Fibroblast of lung (primary cell): ENCODE measurements at regions not wholly inside any gene's neighbourhood (a gene's known extent, or its start where the extent isn't known, plus 50 kb on each side); places are given as distances from the start of the nearest gene placed in this dataset.

ENCODE experiments used
- DNase-seq, 2 donors: peaks; one replicate each; pipeline versions ENCODE4 v3.0.0 to v3.0.0-alpha.2; 2010; ENCODE audit warnings: low read depth in 2 of 2
- H2AFZ ChIP-seq: 2 replicates; pipeline ENCODE4 v1.5.1; 2012; ENCODE audit warnings: low read length, control low read depth, inconsistent platforms
- H3K27ac ChIP-seq: 2 replicates; pipeline ENCODE4 v1.5.1; 2011; ENCODE audit warnings: low read length, control low read depth; ENCODE audit not compliant: insufficient read depth
- H3K27me3 ChIP-seq: 2 replicates; pipeline ENCODE4 v1.5.1; 2011; ENCODE audit warnings: mild to moderate bottlenecking, low read length; ENCODE audit not compliant: control insufficient read depth, insufficient read depth
- H3K36me3 ChIP-seq: 2 replicates; pipeline ENCODE4 v1.5.1; 2011; ENCODE audit warnings: low read length; ENCODE audit not compliant: control insufficient read depth, insufficient read depth
- H3K4me1 ChIP-seq: 2 replicates; pipeline ENCODE4 v1.5.1; 2011; ENCODE audit warnings: low read length; ENCODE audit not compliant: control insufficient read depth, insufficient read depth; ENCODE audit errors: extremely low read depth
- H3K4me2 ChIP-seq: 2 replicates; pipeline ENCODE4 v1.5.1; 2011; ENCODE audit warnings: low read length, control low read depth; ENCODE audit not compliant: insufficient read depth; ENCODE audit errors: extremely low read depth
- H3K4me3 ChIP-seq, 4 experiments: fragments of 200-600 bp in 1 of 4; sonication (generic) in 1 of 4; replicated peaks in 1 of 4; 2 replicates each; pipeline ENCODE4 v1.5.1; 2011 to 2016; ENCODE audit warnings: low read length in 4 of 4, low read depth in 3 of 4, mild to moderate bottlenecking in 3 of 4, control low read depth in 2 of 4, inconsistent platforms in 1 of 4, mixed read lengths in 1 of 4; ENCODE audit not compliant: insufficient read depth in 1 of 4; ENCODE audit errors: control extremely low read depth in 1 of 4
- H3K79me2 ChIP-seq: 2 replicates; pipeline ENCODE4 v1.5.1; 2012; ENCODE audit warnings: mild to moderate bottlenecking, low read length, inconsistent platforms; ENCODE audit not compliant: control insufficient read depth, insufficient read depth
- H3K9ac ChIP-seq: 2 replicates; pipeline ENCODE4 v1.5.1; 2011; ENCODE audit warnings: mild to moderate bottlenecking, low read length, control low read depth; ENCODE audit not compliant: insufficient read depth
- H3K9me3 ChIP-seq: 2 replicates; pipeline ENCODE4 v1.5.1; 2012; ENCODE audit warnings: low read depth, low read length; ENCODE audit not compliant: control insufficient read depth, insufficient read depth
- H4K20me1 ChIP-seq: 2 replicates; pipeline ENCODE4 v1.5.1; 2011; ENCODE audit warnings: low read length; ENCODE audit not compliant: control insufficient read depth, insufficient read depth; ENCODE audit errors: extremely low read depth
- EZH2 ChIP-seq: IDR thresholded peaks from 2 replicates; pipeline ENCODE4 v1.5.1; 2012; ENCODE audit warnings: low read length, control low read depth, mild to moderate bottlenecking; ENCODE audit errors: missing control alignments
- TF ChIP-seq, protein P1 (sequence below), 2 donors: IDR thresholded peaks in 1 of 2; conservative IDR thresholded peaks in 1 of 2; 1 replicate in 1 of 2; 2 replicates in 1 of 2; pipeline ENCODE4 v1.5.1; 2011 to 2012; ENCODE audit warnings: low read length in 2 of 2, control low read depth in 1 of 2, inconsistent platforms in 1 of 2, low read depth in 1 of 2, mild to moderate bottlenecking in 1 of 2

DNA sequence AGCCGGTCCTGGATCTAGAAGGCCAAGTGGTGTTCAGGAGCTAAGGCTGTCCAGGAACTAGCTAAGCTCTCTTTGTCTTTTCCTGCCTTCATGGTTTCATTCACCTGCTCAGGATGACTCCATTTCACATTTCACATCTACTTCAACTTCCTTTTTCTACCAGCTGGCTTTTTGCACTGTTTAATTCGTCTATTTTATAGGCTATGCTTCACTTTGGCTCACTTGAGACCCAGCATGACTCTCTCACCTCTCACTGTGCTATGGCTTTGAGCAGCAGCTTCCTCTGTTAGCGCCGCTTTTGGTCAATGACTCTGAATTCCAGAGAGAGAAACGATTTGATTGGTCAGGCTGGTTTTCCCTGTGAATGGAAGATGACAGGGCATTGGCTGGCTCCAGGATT is 213.5 kb upstream of the CLNK start:
- Histone ChIP-seq H3K36me3 (no peaks in the 10 kb centered on the region), H3K79me2 (no peaks in the 10 kb centered on the region), H4K20me1 (no peaks in the 10 kb centered on the region), H3K9ac (no peak overlapping the region), H3K27me3 (no peaks in the 10 kb centered on the region), H3K4me1 (no peaks in the 10 kb centered on the region), H3K9me3 (no peaks in the 10 kb centered on the region), H2AFZ (no peak overlapping the region), H3K4me2 (no peak overlapping the region), H3K27ac (no peak overlapping the region), H3K4me3 (no peak overlapping the region)
- DNase-seq, result no peak
- TF ChIP-seq, protein P1, sequence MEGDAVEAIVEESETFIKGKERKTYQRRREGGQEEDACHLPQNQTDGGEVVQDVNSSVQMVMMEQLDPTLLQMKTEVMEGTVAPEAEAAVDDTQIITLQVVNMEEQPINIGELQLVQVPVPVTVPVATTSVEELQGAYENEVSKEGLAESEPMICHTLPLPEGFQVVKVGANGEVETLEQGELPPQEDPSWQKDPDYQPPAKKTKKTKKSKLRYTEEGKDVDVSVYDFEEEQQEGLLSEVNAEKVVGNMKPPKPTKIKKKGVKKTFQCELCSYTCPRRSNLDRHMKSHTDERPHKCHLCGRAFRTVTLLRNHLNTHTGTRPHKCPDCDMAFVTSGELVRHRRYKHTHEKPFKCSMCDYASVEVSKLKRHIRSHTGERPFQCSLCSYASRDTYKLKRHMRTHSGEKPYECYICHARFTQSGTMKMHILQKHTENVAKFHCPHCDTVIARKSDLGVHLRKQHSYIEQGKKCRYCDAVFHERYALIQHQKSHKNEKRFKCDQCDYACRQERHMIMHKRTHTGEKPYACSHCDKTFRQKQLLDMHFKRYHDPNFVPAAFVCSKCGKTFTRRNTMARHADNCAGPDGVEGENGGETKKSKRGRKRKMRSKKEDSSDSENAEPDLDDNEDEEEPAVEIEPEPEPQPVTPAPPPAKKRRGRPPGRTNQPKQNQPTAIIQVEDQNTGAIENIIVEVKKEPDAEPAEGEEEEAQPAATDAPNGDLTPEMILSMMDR (conservative IDR thresholded peaks at IDR 0.05 in 1 of 2, IDR thresholded peaks at IDR 0.05 in 1 of 2; ENCODE audit: low read depth in 1 of 2, low read length in 2 of 2), result no peak

DNA sequence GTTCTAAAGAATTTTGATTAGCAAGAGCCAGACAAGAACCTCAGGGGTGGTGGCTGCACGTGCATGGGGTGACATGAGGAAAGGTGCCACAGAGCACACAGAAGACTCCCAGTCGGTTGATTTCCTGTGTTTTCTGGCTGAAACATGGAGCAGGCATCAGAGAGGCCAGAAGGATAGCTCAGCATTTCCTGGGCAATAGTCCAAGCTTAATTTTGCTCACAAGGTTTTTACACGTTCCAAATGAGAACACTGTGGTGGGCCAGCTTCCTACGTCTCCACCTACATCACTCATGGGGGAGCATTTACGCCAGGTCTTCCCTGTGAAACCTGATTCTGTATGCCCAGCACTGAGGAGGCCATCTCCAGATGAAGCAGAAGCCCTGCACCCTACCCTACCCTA is 212.5 kb upstream of the CLNK start:
- Histone ChIP-seq H3K36me3 (no peaks in the 10 kb centered on the region), H3K27ac (no peak overlapping the region), H2AFZ (no peak overlapping the region), H3K79me2 (no peaks in the 10 kb centered on the region), H3K9ac (no peak overlapping the region), H3K9me3 (no peaks in the 10 kb centered on the region), H3K27me3 (no peaks in the 10 kb centered on the region), H3K4me2 (no peak overlapping the region), H4K20me1 (no peaks in the 10 kb centered on the region), H3K4me3 (no peak overlapping the region), H3K4me1 (no peaks in the 10 kb centered on the region)
- TF ChIP-seq, protein P1 (conservative IDR thresholded peaks at IDR 0.05 in 1 of 2, IDR thresholded peaks at IDR 0.05 in 1 of 2; ENCODE audit: low read depth in 1 of 2, low read length in 2 of 2), result no peak
- no peak for TF ChIP-seq EZH2
- DNase-seq, result no peak

DNA sequence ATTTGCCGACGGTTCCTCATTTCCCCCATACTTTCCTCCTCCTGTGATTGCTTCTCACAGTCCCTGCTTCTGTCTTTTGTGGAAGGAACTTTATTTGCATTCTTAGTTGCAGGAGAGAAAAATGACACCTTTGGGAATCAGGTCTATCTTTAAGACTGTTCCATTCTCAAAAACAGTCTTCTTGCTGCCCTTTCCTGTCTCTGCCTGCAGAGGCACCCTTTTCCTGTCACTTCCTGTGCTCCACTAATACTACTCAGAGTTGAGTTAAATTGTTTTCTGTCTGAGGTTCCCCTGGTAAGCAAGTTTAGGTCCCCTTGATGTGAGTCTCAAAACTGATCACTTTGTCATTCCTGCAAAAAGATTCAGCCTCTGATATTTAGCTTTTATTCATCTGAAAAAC is 208.8 kb upstream of the CLNK start:
- H3K9me3 ChIP-seq, result no peaks in the 10 kb centered on the region
- no peak overlapping the region for H3K9ac ChIP-seq
- DNase-seq, result no peak
- H3K27me3 ChIP-seq, result no peaks in the 10 kb centered on the region
- H3K4me1 ChIP-seq, result no peaks in the 10 kb centered on the region
- no peak overlapping the region for H3K4me2 ChIP-seq
- H2AFZ ChIP-seq, result no peak overlapping the region
- TF ChIP-seq, protein P1 (conservative IDR thresholded peaks at IDR 0.05 in 1 of 2, IDR thresholded peaks at IDR 0.05 in 1 of 2; ENCODE audit: low read depth in 1 of 2, low read length in 2 of 2), result peak in 1 of 2 donors; percentile 49
- TF ChIP-seq EZH2, result no peak
- no peak overlapping the region for H3K4me3 ChIP-seq
- H3K79me2 ChIP-seq, result no peaks in the 10 kb centered on the region
- H3K36me3 ChIP-seq, result no peaks in the 10 kb centered on the region
- H4K20me1 ChIP-seq, result no peaks in the 10 kb centered on the region
- H3K27ac ChIP-seq, result no peak overlapping the region
